GM19023 (cell line): ENCODE measurements at regions not wholly inside any gene's neighbourhood (a gene's known extent, or its start where the extent isn't known, plus 50 kb on each side); places are given as distances from the start of the nearest gene placed in this dataset.
"Not testable (repeated sequence)": the region's sequence is repeated elsewhere in the genome, so short reads cannot be mapped to it uniquely, and the experiment has no call there.

ENCODE experiments used
- ATAC-seq: cut with Tn5 transposase; IDR thresholded peaks from one replicate; pipeline ENCODE4 v1.9.1; 2021; ENCODE audit warnings: mild to moderate bottlenecking, moderate library complexity; ENCODE audit not compliant: unreplicated experiment

DNA sequence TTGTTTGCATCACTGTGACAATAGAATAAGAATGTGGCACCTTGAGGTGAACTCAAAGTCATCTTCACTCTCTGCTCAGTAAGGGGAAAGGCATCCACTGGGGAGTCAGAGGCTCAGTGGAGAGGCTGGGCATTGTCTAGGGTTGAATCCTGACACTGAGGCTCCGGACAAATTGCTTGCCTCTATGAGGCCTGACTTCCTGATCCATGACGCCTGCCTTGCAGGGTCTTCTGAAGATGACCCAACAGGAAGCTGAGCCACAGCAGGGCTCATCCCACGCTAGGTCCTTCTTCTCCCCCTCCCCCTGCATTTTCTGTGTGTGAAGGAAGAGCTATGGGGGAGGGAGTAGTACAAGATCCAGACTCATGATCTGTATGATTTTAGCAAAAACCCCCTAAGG lies 265.1 kb downstream of the SH3BP4 start:
- ATAC-seq: no peak

- ATAC-seq: no peak
These were observed 266.0 kb downstream of the SH3BP4 start for GRCh38 chr2:235217846-235218245.

GRCh38 chr2:235218486-235218907 lies 266.7 kb downstream of the SH3BP4 start:
- ATAC-seq: no peak

- ATAC-seq: no peak
These were observed 267.2 kb downstream of the SH3BP4 start for GRCh38 chr2:235219048-235219447.

GRCh38 chr2:235220331-235220730 lies 268.5 kb downstream of the SH3BP4 start:
- ATAC-seq: no peak

- no peak for ATAC-seq
These were observed 270.8 kb upstream of the AGAP1 start for GRCh38 chr2:235223011-235223410.

DNA sequence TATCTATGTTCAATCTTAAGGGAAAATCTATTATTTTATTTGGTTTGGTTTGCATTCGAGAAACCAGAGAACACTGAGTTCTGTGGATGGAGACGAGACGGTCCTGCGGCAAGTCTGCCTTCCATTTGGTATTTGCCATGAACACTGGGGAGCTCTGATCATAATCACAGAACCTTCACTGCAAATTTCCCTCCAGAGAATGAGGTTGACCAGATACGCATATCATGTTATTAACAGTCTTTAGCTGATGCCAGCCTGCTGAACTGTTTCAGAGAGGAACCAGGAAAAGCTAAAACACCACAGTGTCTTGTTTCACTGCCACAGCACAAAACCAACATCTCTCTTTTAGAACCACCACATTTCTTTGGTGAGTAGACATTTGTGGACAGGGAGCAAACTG lies 269.4 kb upstream of the AGAP1 start:
- no peak for ATAC-seq

- no peak for ATAC-seq
These were observed 268.6 kb upstream of the AGAP1 start for GRCh38 chr2:235225261-235225660.

DNA sequence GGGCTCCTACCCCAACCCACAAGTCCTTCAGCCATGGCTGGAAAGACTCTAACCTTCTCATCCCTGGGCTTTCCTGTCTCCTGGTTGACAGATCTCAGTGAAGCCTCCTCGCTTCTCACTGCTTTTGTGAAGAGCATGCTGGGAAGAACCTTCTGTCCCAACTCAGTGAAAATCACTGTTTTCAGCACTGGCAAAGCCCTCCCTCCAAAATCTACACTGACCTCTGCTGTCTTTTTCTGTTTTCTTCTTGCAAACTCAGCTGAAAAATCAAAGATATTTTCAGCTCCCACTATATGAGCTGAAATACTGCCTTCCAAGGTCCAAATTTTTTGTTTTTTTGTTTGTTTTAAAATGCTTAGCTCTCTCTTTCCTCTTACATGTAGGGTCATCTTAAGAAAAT lies 266.3 kb upstream of the AGAP1 start:
- ATAC-seq: no peak

DNA sequence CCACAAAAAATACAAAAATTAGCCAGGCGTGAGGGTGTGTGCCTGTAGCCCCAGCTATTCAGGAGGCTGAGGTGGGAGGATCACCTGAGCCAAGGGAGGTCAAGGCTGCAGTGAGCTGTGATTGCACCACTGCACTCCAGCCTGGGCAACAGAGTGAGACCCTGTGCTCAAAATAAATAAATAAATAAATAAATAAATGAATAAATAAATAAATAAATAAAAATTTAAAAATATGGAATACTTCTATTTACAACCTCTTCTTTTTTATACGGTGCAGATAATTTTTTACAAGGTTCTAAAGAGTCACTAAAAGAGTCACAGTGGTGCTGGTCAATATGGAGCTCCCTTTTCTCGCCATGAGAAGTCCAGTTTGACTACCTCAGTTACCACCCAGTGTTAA lies 265.4 kb upstream of the AGAP1 start:
- not testable (repeated sequence) for ATAC-seq

DNA sequence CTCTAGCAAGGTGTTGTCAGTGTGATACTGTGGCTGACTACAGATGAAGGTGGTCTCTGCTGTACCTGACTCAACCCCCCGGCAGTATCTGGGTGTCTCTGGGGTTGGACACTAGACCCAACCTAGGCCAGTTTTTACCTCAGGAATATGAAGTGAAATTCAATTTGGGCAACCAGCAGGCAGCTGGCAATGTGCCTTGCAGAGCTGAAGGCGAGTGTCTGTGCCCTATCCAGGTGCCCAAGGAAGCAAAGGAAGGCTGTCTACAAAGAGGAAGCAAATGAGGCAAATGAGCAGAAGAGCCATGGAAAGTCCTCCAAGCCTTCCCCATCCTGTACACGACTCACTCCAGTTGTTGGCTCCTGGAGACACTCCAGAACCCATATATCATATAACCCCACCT lies 264.6 kb upstream of the AGAP1 start:
- ATAC-seq: no peak

DNA sequence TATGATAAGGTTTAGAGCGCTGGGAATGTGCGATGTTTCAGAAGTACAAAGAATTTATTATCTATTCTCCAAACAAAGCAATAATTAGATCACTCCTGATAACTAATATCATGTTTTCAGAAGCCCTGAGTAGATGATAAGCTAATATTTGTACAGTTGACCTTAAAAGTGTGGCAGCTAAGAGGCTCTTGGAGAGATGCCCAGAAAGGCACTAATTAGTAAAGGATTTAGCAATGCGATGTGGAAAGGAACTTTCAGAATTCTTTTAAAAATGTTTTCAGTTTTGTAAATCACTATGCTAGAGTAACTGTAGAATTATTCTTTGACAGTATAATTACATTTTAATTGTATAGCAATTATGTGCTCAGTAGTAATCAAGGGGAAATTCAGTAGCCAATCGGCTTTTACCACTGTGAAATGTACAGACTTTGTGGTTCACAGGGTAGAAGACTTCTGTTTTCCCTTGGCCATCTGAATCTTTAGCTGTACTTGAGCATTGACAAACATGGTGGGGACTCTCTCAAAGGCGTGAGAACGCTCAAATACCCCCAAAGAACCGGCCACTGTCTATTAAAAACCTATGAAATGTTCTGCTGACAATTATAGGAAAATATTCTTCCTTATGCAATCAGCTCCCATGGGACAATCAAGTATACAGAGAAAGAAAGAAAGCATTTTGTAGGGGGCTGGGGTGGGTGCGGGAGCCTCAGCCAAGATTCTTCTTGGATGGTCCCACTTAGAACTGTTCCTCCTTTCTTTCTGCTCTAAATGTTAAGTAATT lies 262.8 kb upstream of the AGAP1 start:
- ATAC-seq: no peak

DNA sequence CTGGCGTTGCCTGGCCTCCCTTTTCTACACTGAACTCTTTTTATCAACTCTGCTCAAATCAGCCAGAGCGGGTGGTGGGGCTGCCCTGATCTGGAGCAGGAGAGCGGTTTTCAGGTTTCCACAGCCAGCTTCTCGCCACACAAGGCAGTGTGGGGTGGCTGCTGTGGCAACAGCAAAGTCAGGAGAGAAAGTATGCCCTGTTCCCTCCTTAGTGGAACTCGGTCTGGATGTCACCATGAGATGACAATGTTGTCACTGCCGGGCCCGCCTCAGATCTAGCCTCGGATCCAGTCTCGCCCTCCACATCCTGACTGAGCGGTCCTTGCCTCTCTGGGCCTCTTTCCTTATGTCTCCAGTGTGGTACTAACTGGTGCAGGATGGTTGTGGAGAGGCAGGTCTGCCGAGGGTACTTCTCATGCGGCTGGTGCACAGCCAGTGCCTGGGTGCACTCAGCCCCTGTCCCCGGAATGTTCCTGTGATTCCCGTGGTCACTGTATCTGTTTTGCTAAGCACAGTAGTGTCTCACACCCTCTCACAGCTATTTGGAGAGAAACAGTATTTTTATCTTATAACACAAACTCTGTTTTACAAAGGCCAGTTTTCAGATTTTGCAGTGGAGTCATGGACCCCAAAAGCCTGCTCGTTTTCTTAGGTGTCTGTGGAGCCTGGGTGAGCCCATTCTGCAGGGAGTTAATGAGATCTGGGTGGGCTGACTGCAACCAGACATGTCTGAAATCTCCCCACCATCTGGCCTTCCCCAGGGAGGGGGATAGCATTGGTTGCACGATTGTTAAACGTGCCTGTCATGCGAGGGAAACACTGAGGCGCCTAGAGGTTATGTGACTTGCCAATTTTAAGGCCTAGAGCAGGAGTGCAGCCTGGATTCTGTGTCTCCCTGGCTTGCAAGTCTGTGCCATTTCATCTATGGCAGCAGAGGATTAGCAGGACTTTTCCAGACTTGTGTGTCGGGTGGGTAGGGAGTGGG lies 261.1 kb upstream of the AGAP1 start:
- ATAC-seq: no peak

DNA sequence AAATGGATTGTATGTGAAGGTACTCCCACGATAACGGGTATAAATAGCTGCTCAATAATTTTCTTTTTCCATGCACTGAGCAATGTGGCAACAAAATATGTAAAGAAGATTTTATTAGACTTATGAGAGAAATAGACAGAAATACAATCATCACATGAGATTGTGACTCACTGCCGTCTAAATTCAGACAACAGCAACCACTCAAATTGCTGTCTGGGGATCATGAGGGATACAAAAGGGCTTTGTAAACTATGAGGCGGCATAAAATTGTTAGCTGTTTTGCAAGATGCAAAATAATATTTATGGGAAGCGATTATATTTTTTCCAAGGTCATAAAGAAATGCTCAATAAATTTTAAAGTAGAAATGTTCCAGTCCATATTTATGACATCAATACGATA lies 259.1 kb upstream of the AGAP1 start:
- no peak for ATAC-seq

DNA sequence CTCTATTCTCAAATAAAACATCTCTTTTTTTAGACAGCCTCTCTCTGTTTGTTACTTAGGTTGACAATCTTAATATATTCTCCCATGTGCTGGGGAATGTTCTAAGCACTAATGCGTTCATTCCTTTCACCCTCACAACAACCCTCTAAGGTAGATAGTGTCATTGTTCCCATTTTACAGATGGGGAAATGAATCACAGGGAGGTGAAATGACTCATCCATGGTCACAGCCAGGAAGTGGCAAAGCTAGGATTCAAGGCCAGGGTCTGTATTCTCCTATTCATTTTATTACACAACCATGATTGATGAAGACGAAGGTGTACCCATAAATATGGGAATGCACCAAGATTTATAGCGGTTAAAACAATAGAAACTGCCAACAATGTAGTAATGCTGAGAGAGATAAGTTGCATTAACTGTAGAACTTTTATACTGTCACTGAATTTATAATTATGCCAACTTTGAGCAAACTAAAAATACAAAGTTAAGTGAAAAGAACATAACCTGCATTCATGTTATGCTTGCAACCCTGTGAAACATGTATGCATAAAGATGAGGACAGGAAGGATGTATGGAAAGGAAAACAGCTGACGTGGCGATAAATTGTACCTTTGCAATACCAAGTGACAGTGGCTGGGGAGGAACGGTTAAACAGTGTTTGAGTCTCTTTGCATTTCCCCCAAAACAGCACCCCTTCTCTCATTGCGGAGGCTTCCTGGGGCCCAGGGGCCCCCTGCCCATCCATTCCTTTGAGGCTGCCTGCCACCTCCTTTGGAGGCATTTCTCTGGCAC lies 257.7 kb upstream of the AGAP1 start:
- ATAC-seq: no peak

GRCh38 chr2:235238537-235238936 lies 255.3 kb upstream of the AGAP1 start:
- ATAC-seq: no peak

- ATAC-seq: no peak
These were observed 253.3 kb upstream of the AGAP1 start for GRCh38 chr2:235240574-235240973.

GRCh38 chr2:235244255-235245220 lies 249.3 kb upstream of the AGAP1 start:
- no peak for ATAC-seq

- ATAC-seq: no peak
These were observed 246.8 kb upstream of the AGAP1 start for GRCh38 chr2:235247001-235247400.

GRCh38 chr2:235255693-235256092 lies 238.2 kb upstream of the AGAP1 start:
- ATAC-seq: no peak
